Left lung (tissue), 4 donors: ENCODE measurements at regions not wholly inside any gene's neighbourhood (a gene's known extent, or its start where the extent isn't known, plus 50 kb on each side); places are given as distances from the start of the nearest gene placed in this dataset.

Source experiments
- ATAC-seq: fragments of 200-7000 bp; cut with Tn5 transposase; one replicate; pipeline ENCODE4 v1.9.1; 2020; ENCODE audit warnings: moderate library complexity
- DNase-seq, 4 donors: peaks; one replicate each; pipeline ENCODE4 v3.0.0-alpha.2; 2013 to 2020
- H3K27ac ChIP-seq, 2 donors: fragments of 200-600 bp; sonication (generic) in 1 of 2; one replicate each; pipeline versions ENCODE4 v1.5.0 to v1.8.0; 2020 to 2021
- H3K27me3 ChIP-seq, 2 donors: fragments of 200-600 bp; sonication (generic) in 1 of 2; one replicate each; pipeline versions ENCODE4 v1.5.0 to v1.8.0; 2020 to 2021
- H3K36me3 ChIP-seq, 2 donors: fragments of 200-600 bp; sonication (generic) in 1 of 2; one replicate each; pipeline versions ENCODE4 v1.5.0 to v1.8.0; 2020 to 2021
- H3K4me1 ChIP-seq, 2 donors: fragments of 200-600 bp; one replicate each; pipeline ENCODE4 v1.8.0; 2021
- H3K4me3 ChIP-seq, 2 donors: fragments of 200-600 bp; sonication (generic) in 1 of 2; one replicate each; pipeline versions ENCODE4 v1.5.0 to v1.8.0; 2020 to 2021; ENCODE audit warnings: mild to moderate bottlenecking in 1 of 2
- H3K9me3 ChIP-seq, 2 donors: fragments of 200-600 bp; sonication (generic) in 1 of 2; one replicate each; pipeline versions ENCODE4 v1.5.0 to v1.8.0; 2020 to 2021
- CTCF ChIP-seq, 2 donors: fragments of 200-600 bp; sonication (generic) in 1 of 2; IDR thresholded peaks; one replicate each; pipeline versions ENCODE4 v1.5.0 to v1.8.0; 2021; ENCODE audit warnings: antibody characterized with exemption in 2 of 2
- intact Hi-C, 2 donors: fragments of 100-400 bp; cut with DNase I; formaldehyde crosslinking; loops; one replicate each; pipeline versions ENCODE4 v1.11.2 to v1.14.2; 2022
- donor health status: DM: no; HTN: yes; CAD: no.
- donor health status: DM: no; HTN: no; CAD: no.

DNA sequence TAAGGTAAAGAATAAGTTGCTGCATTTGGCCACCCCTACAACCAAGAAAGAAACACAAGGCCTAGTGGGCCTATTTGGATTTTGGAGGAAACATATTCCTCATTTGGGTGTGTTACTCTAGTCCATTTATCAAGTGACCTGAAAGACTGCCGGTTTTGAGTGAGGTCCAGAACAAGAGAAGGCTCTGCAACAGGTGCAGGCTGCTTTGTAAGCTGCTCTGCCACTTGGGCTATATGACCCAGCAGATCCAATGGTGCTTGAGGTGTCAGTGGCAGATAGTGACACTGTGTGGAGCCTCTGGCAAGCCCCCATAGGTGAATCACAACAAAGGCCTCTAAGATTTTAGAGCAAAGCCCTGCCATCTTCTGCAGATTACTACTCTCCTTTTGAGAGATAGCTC lies 491.3 kb downstream of the TAFA4 start:
- H3K4me1 ChIP-seq: no peaks in the 10 kb centered on the region
- no peaks in the 10 kb centered on the region for H3K36me3 ChIP-seq
- ATAC-seq (no peak), DNase-seq (no peak)
- intact Hi-C loops: no loop called here
- TF ChIP-seq CTCF (IDR thresholded peaks at IDR 0.05): no peak
- H3K27me3 ChIP-seq: no peaks in the 10 kb centered on the region
- H3K27ac ChIP-seq: no peak overlapping the region
- no peaks in the 10 kb centered on the region for H3K9me3 ChIP-seq
- no peak overlapping the region for H3K4me3 ChIP-seq

DNA sequence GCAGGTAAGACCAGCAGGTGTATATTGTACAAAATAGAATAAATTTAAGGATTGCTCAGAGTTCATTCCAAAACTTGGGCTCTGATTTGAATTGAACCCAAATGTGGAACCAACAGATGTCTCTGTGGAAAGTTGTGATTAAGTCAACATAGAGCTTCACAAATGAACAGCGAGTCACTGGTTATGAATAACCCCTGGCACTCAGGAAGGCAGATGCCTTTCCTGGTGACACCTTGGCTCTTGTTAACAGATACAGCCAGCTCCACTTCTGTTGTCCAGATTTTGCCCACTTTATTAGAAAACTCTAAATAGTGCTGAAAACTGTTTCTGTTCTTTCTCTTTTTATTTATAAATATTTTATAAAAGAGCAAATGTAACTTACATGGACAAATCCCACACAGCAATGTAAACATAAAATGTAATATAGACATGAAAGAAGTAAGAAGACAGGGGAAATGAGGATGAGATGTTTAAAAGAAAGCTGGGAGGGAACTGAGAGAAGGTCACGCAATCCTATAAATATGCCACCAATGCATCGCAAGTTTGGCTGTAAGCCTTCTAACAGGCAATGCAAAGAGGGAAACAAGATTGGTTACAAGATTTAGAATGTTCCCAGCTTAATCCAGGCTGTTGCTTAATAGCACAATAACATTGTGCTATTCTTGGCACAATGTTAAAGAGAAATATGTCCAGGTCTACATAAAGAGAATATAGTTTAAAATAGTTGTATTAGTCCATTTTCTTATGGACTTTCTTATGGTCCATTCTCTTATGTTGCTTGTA lies 495.5 kb downstream of the TAFA4 start:
- DNase-seq: no peak
- Histone ChIP-seq H3K27ac (no peak overlapping the region), H3K4me1 (no peaks in the 10 kb centered on the region), H3K4me3 (no peak overlapping the region), H3K27me3 (no peaks in the 10 kb centered on the region), H3K9me3 (peaks cover 0 to 2% of the 10 kb centered on the region in 2 donors), H3K36me3 (no peaks in the 10 kb centered on the region)
- ATAC-seq: no peak
- TF ChIP-seq CTCF (IDR thresholded peaks at IDR 0.05): no peak
- intact Hi-C loops: no loop called here

GRCh38 chr3:68428495-68428894 lies 503.9 kb downstream of the TAFA4 start:
- TF ChIP-seq CTCF (IDR thresholded peaks at IDR 0.05): no peak
- intact Hi-C loops: no loop called here

GRCh38 chr3:68424796-68425460 lies 507.4 kb downstream of the TAFA4 start:
- Histone ChIP-seq H3K4me3 (no peak overlapping the region), H3K36me3 (no peaks in the 10 kb centered on the region), H3K9me3 (no peaks in the 10 kb centered on the region), H3K27ac (no peak overlapping the region), H3K4me1 (no peaks in the 10 kb centered on the region), H3K27me3 (no peaks in the 10 kb centered on the region)
- intact Hi-C loops: no loop called here
- DNase-seq: no peak
- no peak for TF ChIP-seq CTCF (IDR thresholded peaks at IDR 0.05)
- no peak for ATAC-seq

More at GRCh38 chr3:68428495-68428894, 503.9 kb downstream of the TAFA4 start:
- H3K27ac ChIP-seq: no peak overlapping the region
- H3K27me3 ChIP-seq: no peaks in the 10 kb centered on the region
- no peak overlapping the region for H3K4me3 ChIP-seq
- no peaks in the 10 kb centered on the region for H3K4me1 ChIP-seq
- no peaks in the 10 kb centered on the region for H3K36me3 ChIP-seq
- H3K9me3 ChIP-seq: peaks cover 0 to 2% of the 10 kb centered on the region in 2 donors
- no peak for DNase-seq
- ATAC-seq: no peak

DNA sequence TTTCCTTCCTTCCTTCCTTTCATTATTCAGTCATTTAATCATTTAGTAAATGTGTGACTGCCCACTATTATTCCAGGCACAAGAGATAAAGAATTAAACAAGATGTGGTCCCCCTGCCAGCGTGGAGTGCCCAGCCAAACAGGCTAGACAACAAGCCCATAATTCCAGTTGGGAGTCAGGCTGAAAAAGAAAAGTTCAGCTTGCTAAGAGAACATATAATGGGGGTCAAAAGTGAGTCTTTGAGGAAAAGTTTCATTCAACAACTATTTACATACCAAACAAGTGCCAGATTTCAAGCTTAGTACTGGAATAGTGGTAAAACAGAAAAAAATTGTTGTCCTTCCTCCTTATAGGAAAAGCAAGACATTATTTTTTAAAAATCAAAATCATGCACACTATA lies 523.7 kb downstream of the TAFA4 start:
- H3K27ac ChIP-seq: no peak overlapping the region
- H3K4me1 ChIP-seq: no peaks in the 10 kb centered on the region
- ATAC-seq (no peak), DNase-seq (no peak)
- H3K4me3 ChIP-seq: no peak overlapping the region
- H3K9me3 ChIP-seq: no peaks in the 10 kb centered on the region
- H3K27me3 ChIP-seq: no peaks in the 10 kb centered on the region
- H3K36me3 ChIP-seq: no peaks in the 10 kb centered on the region
- intact Hi-C loops: no loop called here
- no peak for TF ChIP-seq CTCF (IDR thresholded peaks at IDR 0.05)
